ENCODE measurements at regions not wholly inside any gene's neighbourhood (a gene's known extent, or its start where the extent isn't known, plus 50 kb on each side); places are given as distances from the start of the nearest gene placed in this dataset.

- TF ChIP-seq EZH2 (IDR thresholded peaks at IDR 0.05; ENCODE audit: borderline replicate concordance, low read depth, low read length, severe bottlenecking) (no peak), POLR2A (IDR thresholded peaks at IDR 0.05; ENCODE audit: low read depth, low read length) (no peak), JUN (IDR thresholded peaks at IDR 0.05; ENCODE audit: borderline replicate concordance, insufficient read depth, insufficient read length, low read depth) (no peak), MAX (IDR thresholded peaks at IDR 0.05; ENCODE audit: insufficient read depth, insufficient read length) (no peak), FOS (IDR thresholded peaks at IDR 0.05; ENCODE audit: borderline replicate concordance, insufficient read depth, low read length) (no peak), MYC (IDR thresholded peaks at IDR 0.05; ENCODE audit: low read depth, low read length) (no peak)
- TF ChIP-seq, protein P1, sequence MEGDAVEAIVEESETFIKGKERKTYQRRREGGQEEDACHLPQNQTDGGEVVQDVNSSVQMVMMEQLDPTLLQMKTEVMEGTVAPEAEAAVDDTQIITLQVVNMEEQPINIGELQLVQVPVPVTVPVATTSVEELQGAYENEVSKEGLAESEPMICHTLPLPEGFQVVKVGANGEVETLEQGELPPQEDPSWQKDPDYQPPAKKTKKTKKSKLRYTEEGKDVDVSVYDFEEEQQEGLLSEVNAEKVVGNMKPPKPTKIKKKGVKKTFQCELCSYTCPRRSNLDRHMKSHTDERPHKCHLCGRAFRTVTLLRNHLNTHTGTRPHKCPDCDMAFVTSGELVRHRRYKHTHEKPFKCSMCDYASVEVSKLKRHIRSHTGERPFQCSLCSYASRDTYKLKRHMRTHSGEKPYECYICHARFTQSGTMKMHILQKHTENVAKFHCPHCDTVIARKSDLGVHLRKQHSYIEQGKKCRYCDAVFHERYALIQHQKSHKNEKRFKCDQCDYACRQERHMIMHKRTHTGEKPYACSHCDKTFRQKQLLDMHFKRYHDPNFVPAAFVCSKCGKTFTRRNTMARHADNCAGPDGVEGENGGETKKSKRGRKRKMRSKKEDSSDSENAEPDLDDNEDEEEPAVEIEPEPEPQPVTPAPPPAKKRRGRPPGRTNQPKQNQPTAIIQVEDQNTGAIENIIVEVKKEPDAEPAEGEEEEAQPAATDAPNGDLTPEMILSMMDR (IDR thresholded peaks at IDR 0.05; ENCODE audit: extremely low read depth in 1 of 2, insufficient read depth in 1 of 2, low read depth in 1 of 2, low read length in 2 of 2): no peak
These were observed 225.5 kb upstream of the NFE2L3 start for GRCh38 chr7:25926451-25926850.
